Tibial nerve (tissue), 4 donors: ENCODE measurements at regions not wholly inside any gene's neighbourhood (a gene's known extent, or its start where the extent isn't known, plus 50 kb on each side); places are given as distances from the start of the nearest gene placed in this dataset.

Experiments used
- EP300 ChIP-seq, 2 donors: sonication (generic); formaldehyde crosslinking; IDR thresholded peaks; one replicate each; pipeline ENCODE4 v1.6.1; 2017; ENCODE audit warnings: antibody characterized with exemption in 2 of 2, mild to moderate bottlenecking in 1 of 2
- POLR2A ChIP-seq, 2 donors: fragments of 450-650 bp; IDR thresholded peaks; one replicate each; pipeline ENCODE4 v1.6.1; 2017; ENCODE audit warnings: antibody characterized with exemption in 2 of 2, mild to moderate bottlenecking in 2 of 2, moderate library complexity in 2 of 2
- TF ChIP-seq, protein P1 (sequence below), 5 experiments: fragments of 200-600 bp in 3 of 5; fragments of 450-650 bp in 2 of 5; sonication (generic) in 3 of 5; IDR thresholded peaks; one replicate each; pipeline ENCODE4 v1.5.1; 2016 to 2019; ENCODE audit warnings: antibody characterized with exemption in 5 of 5, mild to moderate bottlenecking in 3 of 5, moderate library complexity in 2 of 5

DNA sequence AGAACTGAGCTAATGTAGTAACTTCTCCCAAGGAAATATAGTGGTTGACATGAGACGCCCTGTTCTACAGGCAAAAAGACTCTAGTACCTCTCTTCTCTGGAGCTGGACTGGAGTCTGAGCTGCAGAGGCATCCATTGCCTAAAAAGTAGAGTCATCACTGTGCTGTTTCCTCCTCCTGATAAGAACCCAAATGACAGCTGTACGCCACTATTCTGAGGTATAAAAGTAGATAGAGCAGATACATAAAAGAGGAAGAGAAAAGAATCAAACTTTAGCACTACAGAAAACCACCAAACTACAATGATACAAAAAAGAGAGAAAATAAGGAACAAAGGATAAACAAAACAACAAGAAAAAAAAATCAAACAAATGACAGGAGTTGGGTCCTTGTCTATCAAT, 1568.8 kb downstream of the PLA2G4A start:
- TF ChIP-seq, protein P1, sequence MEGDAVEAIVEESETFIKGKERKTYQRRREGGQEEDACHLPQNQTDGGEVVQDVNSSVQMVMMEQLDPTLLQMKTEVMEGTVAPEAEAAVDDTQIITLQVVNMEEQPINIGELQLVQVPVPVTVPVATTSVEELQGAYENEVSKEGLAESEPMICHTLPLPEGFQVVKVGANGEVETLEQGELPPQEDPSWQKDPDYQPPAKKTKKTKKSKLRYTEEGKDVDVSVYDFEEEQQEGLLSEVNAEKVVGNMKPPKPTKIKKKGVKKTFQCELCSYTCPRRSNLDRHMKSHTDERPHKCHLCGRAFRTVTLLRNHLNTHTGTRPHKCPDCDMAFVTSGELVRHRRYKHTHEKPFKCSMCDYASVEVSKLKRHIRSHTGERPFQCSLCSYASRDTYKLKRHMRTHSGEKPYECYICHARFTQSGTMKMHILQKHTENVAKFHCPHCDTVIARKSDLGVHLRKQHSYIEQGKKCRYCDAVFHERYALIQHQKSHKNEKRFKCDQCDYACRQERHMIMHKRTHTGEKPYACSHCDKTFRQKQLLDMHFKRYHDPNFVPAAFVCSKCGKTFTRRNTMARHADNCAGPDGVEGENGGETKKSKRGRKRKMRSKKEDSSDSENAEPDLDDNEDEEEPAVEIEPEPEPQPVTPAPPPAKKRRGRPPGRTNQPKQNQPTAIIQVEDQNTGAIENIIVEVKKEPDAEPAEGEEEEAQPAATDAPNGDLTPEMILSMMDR (IDR thresholded peaks at IDR 0.05) = no peak
- no peak for TF ChIP-seq POLR2A (IDR thresholded peaks at IDR 0.05)
- TF ChIP-seq EP300 (IDR thresholded peaks at IDR 0.05) = no peak
